ENCODE measurements at regions not wholly inside any gene's neighbourhood (a gene's known extent, or its start where the extent isn't known, plus 50 kb on each side); places are given as distances from the start of the nearest gene placed in this dataset.
"Not testable (repeated sequence)": the region's sequence is repeated elsewhere in the genome, so short reads cannot be mapped to it uniquely, and the experiment has no call there.

- DNase-seq = not testable (repeated sequence)
Measured at GRCh38 chrY:17511984-17512383, 368.0 kb downstream of the CDY2B start.

- DNase-seq = not testable (repeated sequence)
Measured at GRCh38 chrY:17511476-17511875, 368.5 kb downstream of the CDY2B start.

GRCh38 chrY:17505834-17506233 lies 374.2 kb downstream of the CDY2B start:
- not testable (repeated sequence) for DNase-seq

- DNase-seq = not testable (repeated sequence)
Measured at GRCh38 chrY:17484763-17485162, 395.3 kb downstream of the CDY2B start.

- DNase-seq = not testable (repeated sequence)
Measured at GRCh38 chrY:17484157-17484556, 395.9 kb downstream of the CDY2B start.

- not testable (repeated sequence) for DNase-seq
Measured at GRCh38 chrY:17481389-17482022, 398.5 kb downstream of the CDY2B start.

GRCh38 chrY:17472068-17472467 lies 408.0 kb downstream of the CDY2B start:
- DNase-seq = not testable (repeated sequence)

GRCh38 chrY:17459753-17460152 lies 420.3 kb downstream of the CDY2B start:
- DNase-seq = not testable (repeated sequence)

GRCh38 chrY:17430570-17431166 lies 449.4 kb downstream of the CDY2B start:
- peak; percentile 4 for DNase-seq

GRCh38 chrY:17398336-17399072 lies 481.5 kb downstream of the CDY2B start:
- no peak for DNase-seq

GRCh38 chrY:17397659-17398058 lies 482.4 kb downstream of the CDY2B start:
- no peak for DNase-seq

GRCh38 chrY:17381431-17382070 lies 498.5 kb downstream of the CDY2B start:
- DNase-seq = no peak

- no peak for DNase-seq
Measured at GRCh38 chrY:17378326-17378725, 501.7 kb downstream of the CDY2B start.

- DNase-seq = no peak
Measured at GRCh38 chrY:17368413-17368812, 511.6 kb downstream of the CDY2B start.

GRCh38 chrY:17366400-17366799 lies 513.6 kb downstream of the CDY2B start:
- DNase-seq = no peak

- DNase-seq = no peak
Measured at GRCh38 chrY:17339028-17339427, 541.0 kb downstream of the CDY2B start.

- DNase-seq = no peak
Measured at GRCh38 chrY:17330733-17331132, 549.3 kb downstream of the CDY2B start.

- no peak for DNase-seq
Measured at GRCh38 chrY:17319916-17320315, 560.1 kb downstream of the CDY2B start.

GRCh38 chrY:17318631-17319030 lies 561.4 kb downstream of the CDY2B start:
- DNase-seq = no peak

GRCh38 chrY:17277056-17277455 lies 603.0 kb downstream of the CDY2B start:
- DNase-seq = no peak

GRCh38 chrY:17259497-17259896 lies 620.5 kb downstream of the CDY2B start:
- no peak for DNase-seq

GRCh38 chrY:17238406-17238805 lies 641.6 kb downstream of the CDY2B start:
- no peak for DNase-seq

GRCh38 chrY:17235769-17236168 lies 644.3 kb downstream of the CDY2B start:
- no peak for DNase-seq
